NT2/D1 (cell line): ENCODE measurements at regions not wholly inside any gene's neighbourhood (a gene's known extent, or its start where the extent isn't known, plus 50 kb on each side); places are given as distances from the start of the nearest gene placed in this dataset.

Experiments
- YY1 ChIP-seq: IDR thresholded peaks from 2 replicates; pipeline ENCODE4 v1.6.1; 2011; ENCODE audit not compliant: insufficient read length, insufficient read depth
- ZNF274 ChIP-seq: IDR thresholded peaks from 2 replicates; pipeline ENCODE4 v1.6.1; 2011; ENCODE audit warnings: mild to moderate bottlenecking, low read depth, low read length

DNA sequence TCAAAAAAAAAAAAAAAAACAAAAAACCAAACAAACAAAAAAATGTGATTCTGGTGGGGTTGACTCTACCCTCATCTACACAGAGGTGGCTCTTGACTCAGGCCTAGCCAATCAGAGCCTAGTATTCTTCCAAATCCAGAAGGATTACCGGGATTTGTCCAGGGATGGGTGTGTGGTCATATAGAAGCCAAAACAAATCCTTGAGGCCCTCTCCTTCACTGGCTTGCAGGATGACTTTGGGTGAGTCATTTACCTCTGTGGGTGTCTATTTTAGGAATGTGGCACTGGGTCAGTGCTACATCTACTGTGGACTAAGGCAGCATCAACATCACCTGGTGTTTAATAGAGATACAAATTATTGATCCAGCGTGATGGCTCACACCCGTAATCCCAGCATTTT, 93.2 kb upstream of the RBBP6 start:
- TF ChIP-seq ZNF274 (no peak), YY1 (no peak)
